HCT116 (cell line): ENCODE measurements at regions not wholly inside any gene's neighbourhood (a gene's known extent, or its start where the extent isn't known, plus 50 kb on each side); places are given as distances from the start of the nearest gene placed in this dataset.
A peak's percentile ranks its signal among the peaks of the same experiment; 100 is the strongest.

Experiments used
- ATAC-seq: fragments of 200-7000 bp; cut with Tn5 transposase; 2 replicates; pipeline ENCODE4 v1.9.1; 2020; ENCODE audit warnings: mild to moderate bottlenecking, moderate library complexity
- BruUV-seq: library from RNA; stranded (reverse); fragments of 400-500 nt; replicated peaks from 2 replicates; lab custom pipeline; 2021; lab: Mats Ljungman, UMichigan
- CTCF ChIA-PET: fragments of 300-600 bp; sonication (Branson Sonifier 250); formaldehyde crosslinking; loops from one replicate; lab custom pipeline; 2021; ENCODE audit warnings: antibody characterized with exemption; lab: Charles Lee
- POLR2A ChIA-PET: fragments of 300-600, 350-600 bp; sonication (Branson Sonifier 250); formaldehyde crosslinking; loops from one replicate; lab custom pipeline; 2021; ENCODE audit warnings: antibody characterized with exemption; lab: Charles Lee
- RAD21 ChIA-PET, 2 experiments: fragments of 300-600 bp; sonication (Branson Sonifier 250); formaldehyde crosslinking; loops; one replicate each; lab custom pipeline; 2023; ENCODE audit warnings: low total read pairs in 2 of 2; ENCODE audit not compliant: uncharacterized antibody in 2 of 2, unreplicated experiment in 2 of 2, low non-redundant PET in 1 of 2; lab: Charles Lee
- DNase-seq: peaks from one replicate; pipeline ENCODE4 v3.0.0-alpha.2; 2010; ENCODE audit warnings: low read depth, low spot score
- H2AFZ ChIP-seq: fragments of 200-600 bp; shearing (Covaris generic), sonication (generic); 2 replicates; pipeline ENCODE4 v1.6.1; 2017; ENCODE audit warnings: low read depth, mixed run types, mixed read lengths, antibody characterized with exemption, low read length; ENCODE audit not compliant: poor library complexity, severe bottlenecking
- H3K27ac ChIP-seq: 2 replicates; pipeline ENCODE4 v1.5.1; 2012; ENCODE audit warnings: low read depth, low read length
- H3K27me3 ChIP-seq: fragments of 200-600 bp; sonication (generic); 2 replicates; pipeline ENCODE4 v1.6.1; 2016; ENCODE audit warnings: mixed run types, low read length, mixed read lengths; ENCODE audit not compliant: insufficient read depth
- H3K36me3 ChIP-seq, 2 experiments: fragments of 200-500 bp in 1 of 2; fragments of 200-600 bp in 1 of 2; sonication (Bioruptor generic) in 1 of 2; sonication (generic) in 1 of 2; 2 replicates each; pipeline versions ENCODE4 v1.5.1 to v1.6.1; 2014 to 2016; ENCODE audit warnings: low read length in 2 of 2, inconsistent platforms in 1 of 2, mixed read lengths in 1 of 2, mixed run types in 1 of 2; ENCODE audit not compliant: insufficient read depth in 2 of 2, control insufficient read depth in 1 of 2
- H3K4me1 ChIP-seq, 2 experiments: fragments of 200-600 bp in 1 of 2; sonication (generic) in 1 of 2; 2 replicates each; pipeline versions ENCODE4 v1.5.1 to v1.6.1; 2012 to 2017; ENCODE audit warnings: low read length in 2 of 2, inconsistent platforms in 1 of 2, mild to moderate bottlenecking in 1 of 2, mixed read lengths in 1 of 2, mixed run types in 1 of 2, moderate library complexity in 1 of 2; ENCODE audit not compliant: insufficient read depth in 2 of 2, control insufficient read depth in 1 of 2
- H3K4me2 ChIP-seq: fragments of 200-600 bp; sonication (generic); 2 replicates; pipeline ENCODE4 v1.6.1; 2017; ENCODE audit warnings: mixed run types, low read length, mixed read lengths
- H3K4me3 ChIP-seq, 2 experiments: fragments of 200-600 bp in 1 of 2; sonication (generic) in 1 of 2; replicated peaks in 1 of 2; 2 replicates each; pipeline ENCODE4 v1.5.1; 2011 to 2016; ENCODE audit warnings: low read length in 2 of 2, control low read depth in 1 of 2, low read depth in 1 of 2, mild to moderate bottlenecking in 1 of 2, mixed read lengths in 1 of 2, mixed run types in 1 of 2
- H3K79me2 ChIP-seq: fragments of 200-600 bp; sonication (generic); 2 replicates; pipeline ENCODE4 v1.6.1; 2017; ENCODE audit warnings: mild to moderate bottlenecking, mixed run types, low read length, moderate library complexity, mixed read lengths; ENCODE audit not compliant: insufficient read depth
- H3K9ac ChIP-seq: fragments of 200-600 bp; sonication (generic); 2 replicates; pipeline ENCODE4 v1.6.1; 2016; ENCODE audit warnings: low read length, mixed read lengths
- H3K9me2 ChIP-seq: fragments of 200-600 bp; sonication (generic), shearing (Covaris generic); 2 replicates; pipeline ENCODE4 v1.6.1; 2017; ENCODE audit warnings: mixed run types, mild to moderate bottlenecking, moderate library complexity; ENCODE audit not compliant: insufficient read depth
- H3K9me3 ChIP-seq, 2 experiments: fragments of 200-500 bp in 1 of 2; fragments of 200-600 bp in 1 of 2; sonication (Bioruptor generic) in 1 of 2; sonication (generic) in 1 of 2; 2 replicates each; pipeline ENCODE4 v1.6.1; 2014 to 2017; ENCODE audit warnings: low read length in 2 of 2, mixed read lengths in 2 of 2, inconsistent platforms in 1 of 2, low read depth in 1 of 2, mild to moderate bottlenecking in 1 of 2, mixed run types in 1 of 2, moderate library complexity in 1 of 2; ENCODE audit not compliant: control insufficient read depth in 1 of 2, insufficient read depth in 1 of 2
- H4K20me1 ChIP-seq: fragments of 200-600 bp; sonication (generic), shearing (Covaris generic); 2 replicates; pipeline ENCODE4 v1.6.1; 2017; ENCODE audit warnings: mixed run types, mild to moderate bottlenecking, moderate library complexity; ENCODE audit not compliant: insufficient read depth
- CBX3 ChIP-seq: IDR thresholded peaks from 2 replicates; pipeline ENCODE4 v1.6.1; 2012; ENCODE audit warnings: low read depth
- CTCF ChIP-seq, 3 experiments: fragments of 200-600 bp in 1 of 3; sonication (generic) in 1 of 3; IDR thresholded peaks in 2 of 3; conservative IDR thresholded peaks in 1 of 3; 2 replicates each; pipeline ENCODE4 v1.5.1; 2012 to 2017; ENCODE audit warnings: low read depth in 2 of 3, low read length in 2 of 3, antibody characterized with exemption in 1 of 3, borderline replicate concordance in 1 of 3, control low read depth in 1 of 3, mild to moderate bottlenecking in 1 of 3, mixed read lengths in 1 of 3, mixed run types in 1 of 3, moderate library complexity in 1 of 3; ENCODE audit not compliant: insufficient read depth in 1 of 3
- ELF1 ChIP-seq: IDR thresholded peaks from 2 replicates; pipeline ENCODE4 v1.6.1; 2012; ENCODE audit warnings: low read depth, borderline replicate concordance
- POLR2A ChIP-seq: IDR thresholded peaks from 2 replicates; pipeline ENCODE4 v1.7.0; 2011; ENCODE audit warnings: borderline replicate concordance; ENCODE audit not compliant: insufficient read depth, insufficient read length; ENCODE audit errors: extremely low read depth
- RAD21 ChIP-seq: IDR thresholded peaks from 2 replicates; pipeline ENCODE4 v1.6.1; 2012; ENCODE audit warnings: low read depth, mild to moderate bottlenecking
- REST ChIP-seq: IDR thresholded peaks from 2 replicates; pipeline ENCODE4 v1.6.1; 2012; ENCODE audit warnings: low read depth
- SIN3A ChIP-seq: IDR thresholded peaks from 2 replicates; pipeline ENCODE4 v1.6.1; 2012; ENCODE audit warnings: low read depth
- TCF7L2 ChIP-seq: IDR thresholded peaks from 2 replicates; pipeline ENCODE4 v1.7.0; 2011; ENCODE audit warnings: borderline replicate concordance, inconsistent platforms; ENCODE audit not compliant: insufficient read depth, insufficient read length; ENCODE audit errors: extremely low read depth
- intact Hi-C: fragments of 100-400 bp; cut with micrococcal nuclease; formaldehyde crosslinking; loops from 2 replicates; pipeline ENCODE4 v1.10.0; 2022
- TF ChIP-seq, protein P1 (sequence below): IDR thresholded peaks from 2 replicates; pipeline ENCODE4 v1.6.1; 2012

DNA sequence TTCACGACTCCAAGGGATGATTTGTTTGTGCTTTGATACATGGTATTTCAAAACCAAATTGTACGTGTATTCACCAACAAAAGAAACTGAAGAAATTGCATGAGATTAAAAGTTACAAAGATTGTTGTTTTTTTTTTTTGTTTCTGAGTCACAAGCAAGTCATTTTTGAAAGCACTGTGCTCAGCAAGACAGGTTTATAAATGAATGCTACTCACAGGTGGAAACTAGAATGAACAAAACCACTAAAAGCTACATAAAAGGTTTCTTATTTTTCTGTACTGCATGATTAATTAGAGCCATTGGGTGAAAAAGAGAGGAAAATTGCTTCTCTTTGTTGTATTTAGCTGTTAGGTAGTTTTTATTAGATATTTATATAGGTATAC lies 90.2 kb upstream of the RIPOR2 start:
- Histone ChIP-seq H3K9me3 (no peaks in the 10 kb centered on the region), H3K9ac (no peak overlapping the region), H4K20me1 (no peaks in the 10 kb centered on the region), H3K9me2 (no peaks in the 10 kb centered on the region), H3K27ac (no peak overlapping the region), H3K27me3 (no peaks in the 10 kb centered on the region), H3K36me3 (no peaks in the 10 kb centered on the region), H3K79me2 (no peaks in the 10 kb centered on the region), H3K4me2 (no peak overlapping the region), H3K4me3 (no peak overlapping the region)
- ChIA-PET RAD21 (no interaction called here), CTCF (interaction anchor here (1.1 to 1.2 kb wide), 2 partner anchors 8 to 170 kb away, joined by 3 to 7 read pairs; no protein-coding TSS in a partner anchor), POLR2A (no interaction called here)
- no TSS peak for BruUV-seq
- DNase-seq (no peak), ATAC-seq (no peak)
- intact Hi-C loops: no loop called here
- no peak for TF ChIP-seq POLR2A
- no peak for TF ChIP-seq RAD21
- TF ChIP-seq SIN3A: no peak
- TF ChIP-seq, protein P1, sequence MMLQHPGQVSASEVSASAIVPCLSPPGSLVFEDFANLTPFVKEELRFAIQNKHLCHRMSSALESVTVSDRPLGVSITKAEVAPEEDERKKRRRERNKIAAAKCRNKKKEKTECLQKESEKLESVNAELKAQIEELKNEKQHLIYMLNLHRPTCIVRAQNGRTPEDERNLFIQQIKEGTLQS: no peak
- no peak for TF ChIP-seq CTCF (IDR thresholded peaks at IDR 0.05 in 2 of 3, conservative IDR thresholded peaks at IDR 0.05 in 1 of 3; ENCODE audit: borderline replicate concordance in 1 of 3, insufficient read depth in 1 of 3, low read depth in 2 of 3, low read length in 2 of 3)
- no peak for TF ChIP-seq TCF7L2
- no peak for TF ChIP-seq CBX3
- TF ChIP-seq ELF1: no peak
- TF ChIP-seq, all 23 proteins: peak for 0
- Histone ChIP-seq H2AFZ (no peak overlapping the region), H3K4me1 (no peaks in the 10 kb centered on the region)

DNA sequence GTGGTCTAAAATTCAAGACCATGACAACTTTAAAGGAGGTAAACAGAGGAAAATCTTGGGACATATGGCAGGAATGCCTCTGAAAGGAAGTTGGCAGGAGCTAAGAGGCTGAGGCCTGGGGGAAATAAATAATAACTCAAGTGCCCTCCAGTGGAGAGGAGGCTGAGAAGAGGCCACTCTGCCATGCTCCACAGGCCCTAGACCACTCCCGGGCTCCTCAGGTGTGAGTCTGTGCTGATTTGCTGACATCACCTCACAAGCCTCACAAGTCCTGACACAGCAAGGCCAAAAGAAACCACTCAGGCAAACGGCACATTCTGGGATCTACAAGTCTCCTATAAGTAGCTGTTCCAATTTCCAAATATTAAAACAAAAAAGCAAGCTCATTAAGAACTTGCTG lies 91.0 kb upstream of the RIPOR2 start:
- Histone ChIP-seq H3K79me2 (no peaks in the 10 kb centered on the region), H3K36me3 (no peaks in the 10 kb centered on the region), H3K9ac (no peak overlapping the region), H3K27me3 (no peaks in the 10 kb centered on the region), H3K4me1 (no peaks in the 10 kb centered on the region), H3K4me3 (no peak overlapping the region), H4K20me1 (no peaks in the 10 kb centered on the region), H3K9me2 (no peaks in the 10 kb centered on the region), H2AFZ (no peak overlapping the region), H3K9me3 (no peaks in the 10 kb centered on the region), H3K27ac (no peak overlapping the region), H3K4me2 (no peak overlapping the region)
- DNase-seq (no peak), ATAC-seq (peak; percentile 58; the same call in 1 of the 2 replicates)
- BruUV-seq: no TSS peak
- CTCF ChIA-PET: interaction anchor here (1.0 to 1.5 kb wide), 5 partner anchors 9 to 506 kb away, joined by 3 to 7 read pairs (median 3); no protein-coding TSS in a partner anchor
- POLR2A ChIA-PET: no interaction called here
- intact Hi-C loops: no loop called here
- RAD21 ChIA-PET: no interaction called here
- no peak for TF ChIP-seq REST
- 0 out of 6 replicates have a peak, but pooled peaks of 1 of the 3 experiments have one; percentile 5 for TF ChIP-seq CTCF (IDR thresholded peaks at IDR 0.05 in 2 of 3, conservative IDR thresholded peaks at IDR 0.05 in 1 of 3; ENCODE audit: borderline replicate concordance in 1 of 3, insufficient read depth in 1 of 3, low read depth in 2 of 3, low read length in 2 of 3)
